Natural killer cell treated with Interleukin-12 subunit alpha and Interleukin-12 subunit beta and Interleukin-15 and Interleukin-18, amount 100 ng/mL, for 72 hours (primary cell): ENCODE measurements at regions not wholly inside any gene's neighbourhood (a gene's known extent, or its start where the extent isn't known, plus 50 kb on each side); places are given as distances from the start of the nearest gene placed in this dataset.
"Not testable (repeated sequence)": the region's sequence is repeated elsewhere in the genome, so short reads cannot be mapped to it uniquely, and the experiment has no call there.

Experiments used
- ATAC-seq, 2 donors: fragments of 150-1000 bp; cut with Tn5 transposase in 1 of 2; sonication (Bioruptor Pico), chemical (Tn5 transposase) in 1 of 2; 2 replicates each; pipeline ENCODE4 v1.10.0; 2021
- DNase-seq: peaks from one replicate; pipeline ENCODE4 v3.0.0; 2022; ENCODE audit warnings: low spot score
- H3K27ac Mint-ChIP-seq, 2 donors: 1 replicate in 1 of 2; 2 replicates in 1 of 2; pipeline ENCODE4 v1.8.0; 2022; ENCODE audit warnings: mixed read lengths in 2 of 2, mild to moderate bottlenecking in 1 of 2, moderate library complexity in 1 of 2
- H3K27me3 Mint-ChIP-seq, 2 donors: 1 replicate in 1 of 2; 2 replicates in 1 of 2; pipeline ENCODE4 v1.8.0; 2022; ENCODE audit warnings: mixed read lengths in 2 of 2
- H3K36me3 Mint-ChIP-seq: one replicate; pipeline ENCODE4 v1.8.0; 2022; ENCODE audit warnings: mixed read lengths
- H3K4me1 Mint-ChIP-seq, 2 donors: 1 replicate in 1 of 2; 2 replicates in 1 of 2; pipeline ENCODE4 v1.8.0; 2022; ENCODE audit warnings: low read depth in 2 of 2, mixed read lengths in 2 of 2, mild to moderate bottlenecking in 1 of 2
- H3K4me3 Mint-ChIP-seq: one replicate; pipeline ENCODE4 v1.8.0; 2022; ENCODE audit warnings: mixed read lengths
- H3K9me3 Mint-ChIP-seq: 2 replicates; pipeline ENCODE4 v1.8.0; 2022; ENCODE audit warnings: mixed read lengths

DNA sequence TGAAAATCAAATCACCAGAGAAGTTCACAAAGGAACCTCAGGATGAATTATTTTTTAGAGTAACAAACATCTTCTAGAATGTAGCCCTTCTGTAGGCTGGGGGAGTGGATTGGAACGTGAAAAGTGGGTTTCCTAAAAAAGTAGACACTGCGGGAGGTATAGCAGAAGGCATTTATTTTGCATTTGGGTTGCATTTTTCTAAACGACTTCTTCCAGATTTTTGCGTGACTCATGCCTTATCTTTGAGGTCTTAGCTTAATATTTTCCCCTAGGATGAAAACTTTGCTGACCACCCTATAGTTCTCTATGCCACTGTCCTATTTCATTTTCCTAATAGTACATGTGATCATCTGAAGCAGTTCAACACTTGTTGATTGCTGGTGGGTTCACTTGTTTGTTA is 112.7 kb upstream of the JCAD start:
- H3K4me1 Mint-ChIP-seq, result no peaks in the 10 kb centered on the region
- H3K4me3 Mint-ChIP-seq, result no peak overlapping the region
- ATAC-seq (no peak), DNase-seq (no peak)
- H3K27me3 Mint-ChIP-seq, result peaks cover 21 to 26% of the 10 kb centered on the region in 2 donors
- no peaks in the 10 kb centered on the region for H3K36me3 Mint-ChIP-seq
- H3K9me3 Mint-ChIP-seq, result no peaks in the 10 kb centered on the region
- no peak overlapping the region for H3K27ac Mint-ChIP-seq

DNA sequence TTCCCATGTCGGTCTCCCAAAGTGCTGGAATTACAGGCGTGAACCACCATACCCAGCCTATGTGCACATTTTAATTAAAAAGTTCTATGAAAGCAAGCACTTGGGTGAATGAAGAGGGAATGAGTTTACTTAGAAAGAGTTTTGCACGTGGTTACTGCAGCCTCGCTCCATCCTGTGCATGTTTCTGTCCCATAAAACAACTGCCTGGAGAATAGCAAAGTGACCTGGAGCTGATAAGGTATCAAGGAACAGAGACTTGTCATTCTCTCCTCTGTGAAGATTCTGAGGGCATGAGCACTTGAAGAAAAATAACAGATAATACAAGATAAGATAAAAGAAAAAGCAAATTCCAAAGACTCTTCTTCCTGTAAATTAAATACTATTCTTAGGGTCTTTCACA is 112.2 kb upstream of the JCAD start:
- Mint-ChIP-seq H3K36me3 (no peaks in the 10 kb centered on the region), H3K27me3 (peaks cover 24 to 28% of the 10 kb centered on the region in 2 donors), H3K4me3 (no peak overlapping the region), H3K4me1 (no peaks in the 10 kb centered on the region), H3K27ac (no peak overlapping the region), H3K9me3 (no peaks in the 10 kb centered on the region)
- DNase-seq (no peak), ATAC-seq (no peak)

GRCh38 chr10:30170814-30171213 is 111.4 kb upstream of the JCAD start:
- Mint-ChIP-seq H3K4me1 (no peaks in the 10 kb centered on the region), H3K27me3 (peaks cover 26 to 27% of the 10 kb centered on the region in 2 donors), H3K27ac (no peak overlapping the region), H3K4me3 (no peak overlapping the region), H3K36me3 (no peaks in the 10 kb centered on the region), H3K9me3 (no peaks in the 10 kb centered on the region)
- ATAC-seq, result no peak
- DNase-seq, result no peak

DNA sequence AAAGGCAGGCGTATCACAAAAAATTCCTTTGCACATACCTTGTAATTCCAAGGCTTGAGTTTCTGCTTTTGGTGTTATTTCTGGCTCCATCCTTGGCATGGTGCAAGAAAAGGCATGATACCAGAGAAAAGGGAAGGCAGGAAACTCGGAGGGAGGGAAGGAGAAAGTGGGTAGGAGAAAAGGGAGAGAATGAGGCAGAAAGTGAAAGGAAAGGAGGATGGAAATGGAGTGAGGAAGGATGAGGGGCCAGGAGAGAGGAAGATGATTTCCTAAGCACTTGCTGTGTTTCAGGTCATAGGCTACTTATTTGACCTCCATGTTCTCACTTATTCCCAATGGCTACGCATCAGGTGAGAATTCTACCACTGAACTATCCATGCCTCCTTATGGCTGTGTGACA is 110.8 kb upstream of the JCAD start:
- ATAC-seq (no peak), DNase-seq (no peak)
- Mint-ChIP-seq H3K27ac (no peak overlapping the region), H3K36me3 (no peaks in the 10 kb centered on the region), H3K4me1 (no peaks in the 10 kb centered on the region), H3K27me3 (peaks cover 32 to 34% of the 10 kb centered on the region in 2 donors), H3K4me3 (no peak overlapping the region), H3K9me3 (no peaks in the 10 kb centered on the region)

GRCh38 chr10:30169342-30169741 is 110.0 kb upstream of the JCAD start:
- no peak for ATAC-seq
- Mint-ChIP-seq H3K4me1 (no peaks in the 10 kb centered on the region), H3K4me3 (no peak overlapping the region), H3K36me3 (no peaks in the 10 kb centered on the region), H3K9me3 (no peaks in the 10 kb centered on the region), H3K27ac (no peak overlapping the region), H3K27me3 (peaks cover 35 to 42% of the 10 kb centered on the region in 2 donors)
- DNase-seq, result no peak

- H3K36me3 Mint-ChIP-seq, result no peaks in the 10 kb centered on the region
- no peak overlapping the region for H3K27ac Mint-ChIP-seq
- no peak overlapping the region for H3K4me3 Mint-ChIP-seq
- ATAC-seq, result no peak
- DNase-seq, result no peak
- H3K27me3 Mint-ChIP-seq, result peaks cover 33 to 50% of the 10 kb centered on the region in 2 donors
- H3K9me3 Mint-ChIP-seq, result no peaks in the 10 kb centered on the region
- H3K4me1 Mint-ChIP-seq, result peaks cover 4 to 5% of the 10 kb centered on the region in 2 donors
These were observed 107.5 kb upstream of the JCAD start for GRCh38 chr10:30166929-30167328.

GRCh38 chr10:30163410-30163809 is 104.0 kb upstream of the JCAD start:
- Mint-ChIP-seq H3K4me3 (peak overlapping the region; percentile 69), H3K27me3 (peaks cover 33 to 50% of the 10 kb centered on the region in 2 donors), H3K27ac (peak overlapping the region in 1 of 2 donors; percentile 43)
- ATAC-seq, H3K36me3 Mint-ChIP-seq, H3K4me1 Mint-ChIP-seq, DNase-seq, H3K9me3 Mint-ChIP-seq: not testable (repeated sequence)

- ATAC-seq, DNase-seq, H3K27ac Mint-ChIP-seq, H3K4me1 Mint-ChIP-seq, H3K4me3 Mint-ChIP-seq, H3K36me3 Mint-ChIP-seq, H3K9me3 Mint-ChIP-seq: not testable (repeated sequence)
- H3K27me3 Mint-ChIP-seq, result peaks cover 29 to 44% of the 10 kb centered on the region in 2 donors
These were observed 103.4 kb upstream of the JCAD start for GRCh38 chr10:30162796-30163195.

GRCh38 chr10:30160271-30160982 is 101.0 kb upstream of the JCAD start:
- ATAC-seq, result no peak
- Mint-ChIP-seq H3K4me1 (peaks cover 4 to 5% of the 10 kb centered on the region in 2 donors), H3K27ac (no peak overlapping the region)

GRCh38 chr10:30159614-30160013 is 100.2 kb upstream of the JCAD start:
- not testable (repeated sequence) for H3K9me3 Mint-ChIP-seq

More at GRCh38 chr10:30160271-30160982, 101.0 kb upstream of the JCAD start:
- DNase-seq, result no peak
- Mint-ChIP-seq H3K9me3 (no peaks in the 10 kb centered on the region), H3K27me3 (peaks cover 18 to 31% of the 10 kb centered on the region in 2 donors), H3K4me3 (no peak overlapping the region), H3K36me3 (no peaks in the 10 kb centered on the region)

GRCh38 chr10:30158325-30158960 is 99.1 kb upstream of the JCAD start:
- no peaks in the 10 kb centered on the region for H3K9me3 Mint-ChIP-seq
- DNase-seq, result no peak
- H3K27ac Mint-ChIP-seq, result no peak overlapping the region
- H3K4me1 Mint-ChIP-seq, result peaks cover under 1 to 3% of the 10 kb centered on the region in 2 donors
- peaks cover 10 to 28% of the 10 kb centered on the region in 2 donors for H3K27me3 Mint-ChIP-seq
- no peak for ATAC-seq
- no peak overlapping the region for H3K4me3 Mint-ChIP-seq
- H3K36me3 Mint-ChIP-seq, result no peaks in the 10 kb centered on the region

More at GRCh38 chr10:30159614-30160013, 100.2 kb upstream of the JCAD start:
- not testable (repeated sequence) for DNase-seq, H3K27ac Mint-ChIP-seq, H3K4me1 Mint-ChIP-seq, H3K4me3 Mint-ChIP-seq, ATAC-seq, H3K36me3 Mint-ChIP-seq
- peaks cover 12 to 25% of the 10 kb centered on the region in 2 donors for H3K27me3 Mint-ChIP-seq

GRCh38 chr10:30155401-30155800 is 96.0 kb upstream of the JCAD start:
- DNase-seq (no peak), ATAC-seq (peak; percentile 53 to 70)
- H3K27ac Mint-ChIP-seq, result no peak overlapping the region
- peaks cover 0 to 3% of the 10 kb centered on the region in 2 donors for H3K4me1 Mint-ChIP-seq
- no peaks in the 10 kb centered on the region for H3K36me3 Mint-ChIP-seq
- H3K27me3 Mint-ChIP-seq, result peaks cover 13 to 32% of the 10 kb centered on the region in 2 donors
- H3K4me3 Mint-ChIP-seq, result no peak overlapping the region
- no peaks in the 10 kb centered on the region for H3K9me3 Mint-ChIP-seq

GRCh38 chr10:30154561-30154960 is 95.2 kb upstream of the JCAD start:
- Mint-ChIP-seq H3K4me1 (peaks cover 0 to 3% of the 10 kb centered on the region in 2 donors), H3K4me3 (no peak overlapping the region), H3K27ac (no peak overlapping the region), H3K9me3 (no peaks in the 10 kb centered on the region), H3K27me3 (peaks cover 15 to 32% of the 10 kb centered on the region in 2 donors), H3K36me3 (no peaks in the 10 kb centered on the region)
- ATAC-seq (no peak), DNase-seq (no peak)

GRCh38 chr10:30154126-30154525 is 94.7 kb upstream of the JCAD start:
- no peaks in the 10 kb centered on the region for H3K36me3 Mint-ChIP-seq
- no peak for DNase-seq
- H3K27me3 Mint-ChIP-seq, result peaks cover 15 to 32% of the 10 kb centered on the region in 2 donors
- ATAC-seq, result no peak
- H3K4me3 Mint-ChIP-seq, result no peak overlapping the region
- no peaks in the 10 kb centered on the region for H3K9me3 Mint-ChIP-seq
- H3K4me1 Mint-ChIP-seq, result peaks cover 0 to 3% of the 10 kb centered on the region in 2 donors
- no peak overlapping the region for H3K27ac Mint-ChIP-seq
